Sigmoid colon (tissue), 4 donors: ENCODE measurements at regions not wholly inside any gene's neighbourhood (a gene's known extent, or its start where the extent isn't known, plus 50 kb on each side); places are given as distances from the start of the nearest gene placed in this dataset.
"Not testable (repeated sequence)": the region's sequence is repeated elsewhere in the genome, so short reads cannot be mapped to it uniquely, and the experiment has no call there.

Experiments
- EP300 ChIP-seq, 4 donors: sonication (generic); formaldehyde crosslinking; IDR thresholded peaks; one replicate each; pipeline ENCODE4 v1.6.1; 2017; ENCODE audit warnings: antibody characterized with exemption in 4 of 4
- POLR2AphosphoS5 ChIP-seq, 4 donors: sonication (generic); formaldehyde crosslinking; IDR thresholded peaks; one replicate each; pipeline ENCODE4 v1.6.1; 2017; ENCODE audit warnings: antibody characterized with exemption in 4 of 4
- TF ChIP-seq, protein P1 (sequence below), 4 experiments: fragments of 450-650 bp in 3 of 4; fragments of 200-600 bp in 1 of 4; IDR thresholded peaks; one replicate each; pipeline ENCODE4 v1.5.1; 2016 to 2019; ENCODE audit warnings: antibody characterized with exemption in 4 of 4, mild to moderate bottlenecking in 3 of 4, moderate library complexity in 2 of 4

DNA sequence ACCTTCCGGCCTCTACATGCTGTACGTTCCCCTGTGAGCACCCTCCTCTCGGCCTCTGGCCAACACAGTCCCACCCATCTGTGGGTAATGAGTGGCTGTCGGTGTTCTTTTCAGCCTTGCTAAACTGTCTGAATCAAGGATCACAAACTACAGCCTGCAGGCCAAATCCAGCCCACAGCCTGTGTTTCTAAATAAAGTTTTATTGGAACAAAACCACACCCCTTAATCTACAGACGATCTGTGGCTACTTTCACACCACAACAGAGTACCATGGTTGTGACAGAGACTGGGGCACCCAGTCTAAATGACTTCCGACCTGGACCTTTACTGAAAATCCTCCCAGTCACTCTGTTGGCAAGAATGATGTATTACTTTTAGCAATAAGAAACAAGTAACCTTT lies 77.3 kb upstream of the DRD5 start:
- not testable (repeated sequence) for TF ChIP-seq EP300, POLR2AphosphoS5 (IDR thresholded peaks at IDR 0.05)
- TF ChIP-seq, protein P1, sequence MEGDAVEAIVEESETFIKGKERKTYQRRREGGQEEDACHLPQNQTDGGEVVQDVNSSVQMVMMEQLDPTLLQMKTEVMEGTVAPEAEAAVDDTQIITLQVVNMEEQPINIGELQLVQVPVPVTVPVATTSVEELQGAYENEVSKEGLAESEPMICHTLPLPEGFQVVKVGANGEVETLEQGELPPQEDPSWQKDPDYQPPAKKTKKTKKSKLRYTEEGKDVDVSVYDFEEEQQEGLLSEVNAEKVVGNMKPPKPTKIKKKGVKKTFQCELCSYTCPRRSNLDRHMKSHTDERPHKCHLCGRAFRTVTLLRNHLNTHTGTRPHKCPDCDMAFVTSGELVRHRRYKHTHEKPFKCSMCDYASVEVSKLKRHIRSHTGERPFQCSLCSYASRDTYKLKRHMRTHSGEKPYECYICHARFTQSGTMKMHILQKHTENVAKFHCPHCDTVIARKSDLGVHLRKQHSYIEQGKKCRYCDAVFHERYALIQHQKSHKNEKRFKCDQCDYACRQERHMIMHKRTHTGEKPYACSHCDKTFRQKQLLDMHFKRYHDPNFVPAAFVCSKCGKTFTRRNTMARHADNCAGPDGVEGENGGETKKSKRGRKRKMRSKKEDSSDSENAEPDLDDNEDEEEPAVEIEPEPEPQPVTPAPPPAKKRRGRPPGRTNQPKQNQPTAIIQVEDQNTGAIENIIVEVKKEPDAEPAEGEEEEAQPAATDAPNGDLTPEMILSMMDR (IDR thresholded peaks at IDR 0.05): not testable (repeated sequence)
